Astrocyte of the cerebellum (primary cell): ENCODE measurements at regions not wholly inside any gene's neighbourhood (a gene's known extent, or its start where the extent isn't known, plus 50 kb on each side); places are given as distances from the start of the nearest gene placed in this dataset.

Source experiments
- DNase-seq: peaks from one replicate; pipeline ENCODE4 v3.0.0-alpha.2; 2011; ENCODE audit warnings: low read depth
- H3K4me3 ChIP-seq: 2 replicates; pipeline ENCODE4 v1.5.1; 2011; ENCODE audit warnings: mild to moderate bottlenecking, low read depth, low read length, moderate library complexity
- CTCF ChIP-seq: IDR thresholded peaks from 2 replicates; pipeline ENCODE4 v1.5.1; 2012; ENCODE audit warnings: low read length, low read depth, moderate library complexity, mild to moderate bottlenecking; ENCODE audit errors: missing control alignments
- in situ Hi-C: cut with HindIII; loops from 2 replicates; pipeline ENCODE4 v1.10.0; 2017; ENCODE audit warnings: low sequenced_read_pairs

GRCh38 chr1:193733674-193734073, 547.3 kb upstream of the B3GALT2 start:
- TF ChIP-seq CTCF = no peak
- no peak overlapping the region for H3K4me3 ChIP-seq
- DNase-seq = no peak
- in situ Hi-C loops = no loop called here

- no peak overlapping the region for H3K4me3 ChIP-seq
- no peak for DNase-seq
- no peak for TF ChIP-seq CTCF
- in situ Hi-C loops = no loop called here
Observed at GRCh38 chr1:193730017-193730416, 543.6 kb upstream of the B3GALT2 start.

GRCh38 chr1:193729429-193729828, 543.0 kb upstream of the B3GALT2 start:
- no peak for TF ChIP-seq CTCF
- no peak overlapping the region for H3K4me3 ChIP-seq
- in situ Hi-C loops = no loop called here
- no peak for DNase-seq

- no peak overlapping the region for H3K4me3 ChIP-seq
- no peak for DNase-seq
- in situ Hi-C loops = no loop called here
- no peak for TF ChIP-seq CTCF
Observed at GRCh38 chr1:193727850-193728249, 541.4 kb upstream of the B3GALT2 start.

- in situ Hi-C loops = no loop called here
- no peak for DNase-seq
- no peak for TF ChIP-seq CTCF
- H3K4me3 ChIP-seq = no peak overlapping the region
Observed at GRCh38 chr1:193726722-193727121, 540.3 kb upstream of the B3GALT2 start.

- DNase-seq = no peak
- TF ChIP-seq CTCF = no peak
- H3K4me3 ChIP-seq = no peak overlapping the region
- in situ Hi-C loops = no loop called here
Observed at GRCh38 chr1:193712392-193712791, 526.0 kb upstream of the B3GALT2 start.

GRCh38 chr1:193709607-193710006, 523.2 kb upstream of the B3GALT2 start:
- no peak for DNase-seq
- TF ChIP-seq CTCF = no peak
- H3K4me3 ChIP-seq = no peak overlapping the region
- in situ Hi-C loops = no loop called here
